HG03097 (cell line): ENCODE measurements at regions not wholly inside any gene's neighbourhood (a gene's known extent, or its start where the extent isn't known, plus 50 kb on each side); places are given as distances from the start of the nearest gene placed in this dataset.
"Not testable (repeated sequence)": the region's sequence is repeated elsewhere in the genome, so short reads cannot be mapped to it uniquely, and the experiment has no call there.

Experiments used
- ATAC-seq: cut with Tn5 transposase; IDR thresholded peaks from one replicate; pipeline ENCODE4 v1.9.1; 2021; ENCODE audit not compliant: unreplicated experiment, low FRiP score

DNA sequence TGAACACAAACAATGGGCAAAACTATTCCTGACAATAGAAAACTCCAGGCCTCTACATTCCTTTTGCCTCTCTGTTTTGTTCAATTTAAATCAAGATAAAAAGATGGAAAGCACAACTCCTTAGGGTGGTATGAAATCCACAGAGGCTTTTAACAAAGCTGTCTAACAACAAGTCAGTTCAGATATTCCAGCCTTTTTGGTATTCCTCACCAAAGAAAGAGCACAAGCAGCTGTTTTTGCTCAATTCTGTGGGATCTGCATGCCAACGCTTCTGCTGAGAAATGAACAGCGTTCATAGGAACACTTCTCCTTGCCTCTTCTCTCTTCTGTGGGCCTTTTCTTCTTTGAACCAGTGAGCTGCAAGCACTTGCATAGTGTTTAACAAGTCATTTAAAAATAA lies 411.6 kb upstream of the TCF4 start:
- no peak for ATAC-seq

DNA sequence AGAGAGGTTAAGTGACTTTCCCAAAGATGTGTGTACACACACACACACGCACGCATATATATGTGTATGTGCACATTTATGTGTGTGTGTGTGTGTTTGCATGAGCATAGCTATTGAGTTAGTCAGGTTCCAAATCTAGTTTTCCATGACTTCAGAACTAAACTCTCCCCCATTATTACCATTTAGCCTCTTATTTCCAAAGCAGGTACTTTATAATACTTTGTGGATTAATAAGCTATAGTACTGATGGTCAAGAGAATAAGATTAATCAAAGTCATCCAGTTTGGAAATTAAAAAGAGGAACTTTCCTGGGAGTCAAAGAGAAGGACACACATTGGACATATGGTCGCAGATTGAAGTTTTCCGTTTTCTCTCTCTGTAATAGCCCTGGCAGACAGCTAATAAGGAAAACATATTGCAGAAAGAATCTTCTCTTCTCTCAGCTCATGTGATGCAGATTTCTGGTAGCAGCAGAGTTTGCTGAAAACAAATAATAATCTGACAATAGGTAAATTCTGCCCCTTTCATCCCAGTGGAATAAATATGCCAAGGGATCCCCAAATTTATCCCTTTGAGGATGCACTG lies 410.9 kb upstream of the TCF4 start:
- no peak for ATAC-seq

DNA sequence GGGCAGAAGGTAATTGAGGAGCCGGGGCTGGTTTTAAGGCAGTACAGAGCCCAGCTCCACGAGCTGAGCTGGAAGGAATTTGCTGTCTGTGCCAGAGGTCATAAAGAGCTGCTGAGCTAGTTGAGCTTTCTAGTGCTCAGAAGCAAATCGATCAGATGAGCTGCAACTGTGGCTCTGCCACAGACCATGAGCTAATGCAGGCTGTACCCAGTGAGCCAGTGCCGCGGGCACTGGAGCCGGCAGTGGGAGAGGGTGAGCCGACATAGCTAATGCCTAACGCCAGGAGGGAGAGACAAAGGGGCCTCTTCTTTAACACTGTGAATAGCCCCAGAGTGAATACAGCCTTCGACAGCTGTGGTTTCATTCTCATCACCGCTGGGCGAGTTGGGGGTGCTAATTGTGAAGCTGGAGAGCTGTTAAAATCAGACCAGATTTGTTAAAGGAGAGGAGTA lies 410.1 kb upstream of the TCF4 start:
- ATAC-seq, result no peak

DNA sequence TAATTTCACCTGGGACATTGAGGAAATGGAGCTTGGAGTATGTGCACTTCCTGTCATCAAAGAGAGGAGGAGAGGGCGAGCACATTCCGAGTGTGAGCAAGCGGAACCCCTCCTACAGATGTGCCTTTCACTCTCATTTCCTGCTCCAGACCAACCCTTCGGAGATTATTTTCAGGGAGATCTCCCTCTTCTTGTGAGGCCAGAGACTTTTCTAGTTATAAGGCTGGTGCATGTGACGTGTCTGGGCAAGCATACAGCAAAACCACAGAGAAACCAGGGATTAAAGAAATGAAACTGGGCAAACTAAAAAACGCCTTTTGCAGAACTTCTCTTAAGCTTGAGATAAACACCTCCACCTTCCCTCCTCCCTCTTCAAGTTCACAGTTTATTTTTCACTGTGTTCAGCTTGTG lies 409.2 kb upstream of the TCF4 start:
- ATAC-seq, result no peak

DNA sequence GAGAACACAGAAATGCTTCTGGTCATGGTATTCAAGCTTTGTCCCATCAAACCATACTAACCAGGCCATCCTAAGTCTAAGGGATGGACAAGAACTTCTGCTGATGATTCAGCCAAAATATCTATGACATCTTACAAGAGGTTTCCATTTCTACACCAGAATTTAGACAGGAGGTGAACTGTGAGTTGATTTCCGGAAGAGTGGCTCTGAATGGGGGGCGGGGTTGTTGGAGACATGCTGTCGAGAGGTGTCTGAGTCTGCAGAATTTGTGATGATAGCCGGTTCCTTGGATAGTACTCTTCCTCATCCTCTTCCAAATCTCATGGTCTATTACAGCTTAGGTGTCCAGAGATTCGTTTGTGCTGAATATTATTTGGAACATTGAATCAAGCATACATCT lies 408.7 kb upstream of the TCF4 start:
- no peak for ATAC-seq

DNA sequence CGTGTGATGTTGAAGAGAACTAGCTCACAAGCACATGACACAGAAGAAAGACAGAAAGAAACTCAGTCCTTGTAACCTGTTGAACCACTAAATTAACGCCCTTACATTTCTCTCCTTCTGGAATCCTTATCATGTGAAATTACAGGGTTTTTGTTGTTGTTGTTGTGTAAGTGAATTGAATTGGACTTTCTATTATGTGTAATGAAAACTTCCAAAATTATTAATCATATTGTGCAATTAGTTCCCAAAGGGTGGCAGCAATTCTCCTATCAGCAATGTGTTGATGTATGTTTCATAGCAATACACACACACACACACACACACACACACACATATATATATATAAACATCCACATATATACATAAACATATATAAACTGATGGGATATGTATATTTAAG lies 402.2 kb upstream of the TCF4 start:
- ATAC-seq, result no peak

DNA sequence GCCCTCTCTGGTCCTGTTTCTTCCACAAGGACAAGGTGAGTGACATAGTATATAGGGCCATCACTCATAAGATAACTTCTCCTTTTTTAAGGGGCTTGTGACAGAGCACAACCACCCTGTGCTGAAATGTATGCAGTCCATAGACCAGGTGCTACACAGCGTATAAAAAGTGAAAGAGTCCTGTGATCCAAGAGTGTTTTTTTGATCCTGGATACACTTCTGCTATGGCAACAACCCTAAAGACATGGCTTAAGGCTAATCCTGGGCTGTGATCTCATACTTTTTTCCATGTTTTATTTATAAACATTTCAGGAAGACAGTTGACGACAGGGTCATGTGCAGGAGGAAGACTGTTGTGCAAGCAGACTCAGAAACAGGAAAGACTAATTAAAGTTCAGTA lies 400.5 kb upstream of the TCF4 start:
- no peak for ATAC-seq

DNA sequence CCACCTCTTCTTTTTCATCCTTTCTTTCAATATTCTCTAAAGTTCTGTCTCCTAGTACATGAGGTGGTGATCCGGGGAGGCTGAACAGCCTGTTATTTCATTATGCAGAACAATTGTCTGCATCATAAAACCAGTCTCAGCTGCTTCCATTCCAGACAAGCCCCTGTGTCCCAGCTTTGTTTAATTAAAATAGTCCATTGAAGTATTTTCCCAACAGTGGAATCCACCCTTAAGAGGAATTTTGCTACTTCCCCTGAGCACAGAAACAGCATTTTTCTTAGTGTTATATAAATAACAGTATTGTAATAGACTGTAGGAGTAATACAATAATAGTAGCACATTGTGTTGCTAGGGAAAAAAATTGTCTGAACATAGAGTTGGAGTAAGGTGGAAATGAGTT lies 395.4 kb upstream of the TCF4 start:
- no peak for ATAC-seq

DNA sequence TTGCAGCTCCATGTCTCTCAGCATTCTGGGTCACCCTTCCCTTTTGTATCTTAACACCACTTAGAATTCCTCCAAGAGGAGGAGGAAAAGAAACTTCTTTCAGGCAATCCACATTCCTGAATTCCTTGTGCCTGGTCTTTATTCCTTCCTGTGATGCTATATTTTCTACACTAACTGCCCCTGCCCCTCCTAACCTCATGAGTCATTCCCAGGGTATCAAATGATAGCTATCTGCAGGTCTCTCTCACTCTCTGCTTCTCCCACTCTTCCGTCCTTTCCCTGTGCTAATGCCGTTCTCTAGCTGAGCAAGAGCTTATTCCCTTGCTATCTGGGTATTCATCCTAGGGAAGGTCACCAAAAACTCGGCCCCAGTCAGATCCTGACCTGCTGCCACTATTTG lies 395.0 kb upstream of the TCF4 start:
- ATAC-seq, result no peak

DNA sequence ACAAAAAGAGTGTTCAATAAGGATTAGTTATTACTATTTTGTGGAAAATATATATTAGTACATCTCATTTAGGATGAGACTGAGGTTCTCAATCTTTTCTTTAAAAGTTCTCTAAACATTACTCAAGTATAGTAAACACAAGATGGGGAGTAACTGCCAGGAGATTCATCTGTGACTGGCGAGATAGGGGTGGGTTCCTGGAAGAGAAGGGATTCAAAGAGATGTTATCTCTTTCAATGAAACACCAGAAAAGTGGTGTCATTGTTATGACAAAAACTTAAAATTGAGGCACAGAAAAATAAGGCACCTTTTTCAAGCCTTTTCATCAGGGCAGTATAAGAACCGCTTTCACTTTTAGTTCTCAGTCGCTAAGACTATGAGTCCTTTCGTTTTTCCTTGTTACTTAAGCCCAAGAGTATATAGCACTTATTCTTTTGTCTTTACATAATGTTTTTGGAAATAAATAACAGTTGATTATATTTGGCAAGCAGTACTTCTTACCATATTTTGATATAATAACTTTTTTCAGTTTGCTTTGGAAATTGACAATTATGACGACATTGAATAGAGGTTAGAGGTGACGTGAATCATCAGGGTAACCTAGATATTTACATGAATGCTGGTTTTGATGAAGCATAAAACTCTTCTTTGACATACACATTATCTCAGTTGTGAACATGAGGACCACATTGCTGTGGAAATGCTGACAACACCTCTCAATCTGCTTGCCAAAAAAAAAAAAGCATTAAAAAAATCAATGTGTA lies 393.9 kb upstream of the TCF4 start:
- no peak for ATAC-seq

DNA sequence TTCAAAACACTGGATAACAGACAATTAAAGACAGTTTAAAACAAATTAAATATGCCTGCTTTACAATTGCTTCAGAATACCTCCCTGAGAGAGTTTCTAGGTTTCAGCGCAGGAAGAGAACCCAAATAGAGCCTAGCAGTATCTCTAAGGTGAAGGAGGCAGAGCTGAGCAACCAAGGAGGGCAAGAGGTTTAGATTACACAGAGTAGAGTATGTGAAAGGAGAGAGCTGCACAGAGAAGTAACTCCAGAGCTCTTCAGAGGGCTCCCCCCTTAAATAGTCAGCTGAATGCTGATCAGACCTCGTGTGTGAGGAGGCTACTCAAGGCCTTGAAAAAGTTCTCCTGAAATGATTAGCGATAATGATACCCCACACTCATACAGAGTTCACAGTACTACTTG lies 386.5 kb upstream of the TCF4 start:
- ATAC-seq, result no peak

DNA sequence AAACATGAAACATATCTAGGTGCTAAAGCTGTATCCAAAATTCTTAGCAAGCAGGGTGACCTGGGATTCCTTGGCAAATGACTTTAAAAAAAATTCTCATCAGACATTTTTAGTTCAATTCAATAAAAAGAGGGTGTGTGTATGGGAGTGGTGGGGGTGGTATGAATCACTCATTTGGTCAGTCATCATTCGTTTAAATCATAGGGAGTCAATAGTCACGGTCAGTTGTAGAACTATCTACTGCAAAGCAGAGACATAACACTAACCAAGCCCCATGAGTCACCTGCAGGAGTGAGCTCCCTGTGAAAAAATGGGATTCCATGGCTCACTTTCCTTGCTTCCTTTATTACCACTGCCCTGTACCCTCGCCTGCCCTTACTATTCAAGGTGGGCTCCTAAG lies 380.6 kb upstream of the TCF4 start:
- ATAC-seq, result no peak

DNA sequence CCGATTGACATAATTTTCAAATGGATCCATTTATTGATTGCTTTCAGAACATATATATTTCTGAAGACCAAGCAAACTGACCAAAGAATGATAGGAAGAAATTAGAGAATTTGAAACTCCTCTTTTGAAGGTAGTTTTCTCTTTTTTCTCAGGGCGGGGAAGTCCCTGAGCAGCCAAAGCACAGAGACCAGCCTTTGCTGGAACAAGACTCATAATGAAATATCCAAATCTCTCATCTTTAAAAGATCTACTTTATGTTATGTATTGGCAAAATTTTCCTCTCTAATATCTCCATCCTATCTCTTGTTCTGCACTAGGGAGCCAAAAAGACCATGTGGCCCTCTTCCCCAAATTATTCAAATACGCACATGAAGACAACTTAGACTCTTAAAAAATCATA lies 379.0 kb upstream of the TCF4 start:
- ATAC-seq, result no peak

DNA sequence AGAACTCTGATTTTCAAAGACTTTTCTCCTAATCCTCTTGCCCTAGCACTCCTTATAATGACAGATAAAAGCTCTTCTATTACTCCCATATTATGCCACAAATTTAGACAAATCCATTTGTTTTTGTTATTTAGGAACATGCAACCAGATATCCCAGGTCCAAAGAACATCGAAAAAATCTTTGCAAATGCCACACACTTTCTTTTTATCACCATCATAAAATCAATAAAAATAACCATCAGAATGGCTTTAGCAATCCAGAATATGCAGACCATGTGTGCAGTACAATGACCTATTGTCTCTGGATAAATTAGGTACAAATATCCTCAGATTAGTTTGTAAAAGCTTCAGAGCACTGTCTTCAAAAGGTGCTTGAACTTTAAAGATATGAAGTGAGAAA lies 376.2 kb upstream of the TCF4 start:
- ATAC-seq, result no peak

DNA sequence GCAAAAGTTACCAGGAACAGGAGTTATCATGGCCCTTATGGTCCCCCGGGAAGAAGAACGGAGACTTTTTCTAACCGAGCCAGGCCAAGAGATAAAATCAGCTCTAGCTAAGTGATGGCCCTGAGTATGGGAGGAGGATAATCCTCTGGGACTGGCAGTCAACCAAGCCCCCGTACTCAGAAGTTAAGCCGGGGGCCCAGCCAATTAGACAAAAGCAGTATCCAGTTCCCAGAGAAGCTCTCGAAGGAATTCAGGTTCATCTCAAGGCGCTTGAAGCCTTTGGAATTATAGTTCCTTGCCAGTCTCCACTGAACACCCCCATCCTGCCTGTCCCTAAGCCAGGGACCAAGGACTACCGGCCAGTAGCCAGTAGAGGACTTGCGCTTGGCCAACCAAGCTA lies 365.3 kb upstream of the TCF4 start:
- ATAC-seq, result no peak

DNA sequence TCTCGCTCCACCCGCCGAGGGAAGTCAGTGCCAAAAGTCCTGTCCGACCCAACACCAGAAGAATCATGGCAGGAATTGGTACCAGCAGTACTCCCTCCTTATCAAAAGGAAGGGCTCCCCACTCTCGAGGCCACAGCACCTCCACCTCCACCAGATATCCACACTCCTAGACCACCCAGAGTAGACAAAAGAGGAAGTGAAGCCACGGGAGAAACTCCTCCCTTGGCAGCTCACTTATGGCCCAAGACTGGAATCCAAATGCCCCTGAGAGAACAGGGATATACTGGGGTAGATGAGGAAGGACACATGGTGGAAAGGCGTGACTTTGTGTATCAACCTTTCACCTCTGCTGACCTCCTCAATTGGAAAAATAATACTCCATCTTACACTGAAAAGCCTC lies 363.7 kb upstream of the TCF4 start:
- ATAC-seq, result not testable (repeated sequence)

DNA sequence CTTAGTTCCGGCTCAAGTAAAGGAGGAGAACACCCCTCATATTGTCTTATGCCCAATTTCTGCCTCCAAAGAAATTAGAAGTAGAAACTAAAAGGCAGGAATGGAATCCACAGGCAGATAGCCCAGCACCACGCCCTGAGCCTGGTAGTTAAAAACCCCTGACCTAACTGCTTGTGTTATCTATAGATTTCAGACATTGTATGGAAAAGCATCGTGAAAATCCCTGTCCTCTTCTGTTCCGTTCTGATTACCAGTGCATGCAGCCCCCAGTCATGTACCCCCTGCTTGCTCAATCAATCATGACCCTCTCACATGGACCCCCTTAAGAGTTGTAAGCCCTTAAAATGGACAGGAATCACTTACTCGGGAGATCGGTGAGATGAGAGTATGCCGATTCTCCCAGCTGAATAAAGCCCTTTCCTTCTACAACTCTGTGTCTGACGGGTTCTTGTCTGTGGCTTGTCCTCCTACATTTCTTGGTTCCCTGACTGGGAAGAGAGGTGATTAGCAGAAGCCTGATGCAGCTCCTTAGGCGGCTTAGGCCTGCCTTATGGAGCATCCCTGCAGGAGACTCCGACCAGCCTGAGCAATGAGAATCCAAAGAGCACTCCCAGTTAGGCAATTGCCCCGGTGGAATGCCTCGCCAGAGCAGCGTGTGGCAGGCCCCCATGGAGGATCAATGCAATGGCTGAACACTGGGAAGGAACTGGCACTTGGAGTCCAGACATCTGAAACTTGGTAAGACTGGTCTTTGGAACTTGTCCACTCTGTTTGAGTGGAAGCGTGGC lies 362.6 kb upstream of the TCF4 start:
- ATAC-seq, result no peak

DNA sequence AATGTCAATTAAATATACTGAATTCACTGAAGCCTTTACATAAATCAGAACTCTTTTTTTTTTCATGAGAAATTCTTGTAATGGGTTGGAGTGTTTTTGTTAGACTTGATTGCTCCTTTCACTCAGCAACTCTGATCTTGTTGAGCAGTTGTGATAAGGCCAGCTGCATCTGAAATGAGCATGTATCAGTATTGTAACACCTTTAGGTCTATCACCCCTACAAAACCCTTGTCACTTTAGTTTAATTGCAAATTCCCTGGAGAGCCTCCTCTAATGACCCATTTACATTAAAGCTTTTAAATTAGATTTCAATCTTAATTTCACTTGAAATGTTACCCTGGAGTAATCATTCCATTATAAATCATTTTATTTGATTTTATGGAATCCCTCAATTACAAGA lies 346.8 kb upstream of the TCF4 start:
- ATAC-seq, result no peak

DNA sequence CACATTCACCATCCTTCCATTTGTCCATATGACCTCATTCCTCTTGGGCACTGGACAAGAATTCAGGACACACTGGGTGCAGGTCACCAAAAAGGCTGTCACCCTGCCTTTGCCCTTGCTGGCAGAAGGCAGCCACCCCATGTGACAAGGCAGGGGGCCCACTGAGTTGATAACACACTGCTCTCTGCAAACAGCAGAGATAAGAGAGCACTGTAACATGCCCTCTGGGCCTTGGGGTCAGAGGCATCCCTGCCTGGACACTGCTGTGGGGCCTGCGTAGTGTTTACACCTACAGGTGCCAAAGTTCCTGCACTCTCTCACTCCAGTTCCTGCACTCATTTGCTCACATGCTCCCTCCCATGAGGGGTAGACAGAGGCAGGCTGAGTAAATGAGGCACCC lies 344.7 kb upstream of the TCF4 start:
- ATAC-seq, result no peak

DNA sequence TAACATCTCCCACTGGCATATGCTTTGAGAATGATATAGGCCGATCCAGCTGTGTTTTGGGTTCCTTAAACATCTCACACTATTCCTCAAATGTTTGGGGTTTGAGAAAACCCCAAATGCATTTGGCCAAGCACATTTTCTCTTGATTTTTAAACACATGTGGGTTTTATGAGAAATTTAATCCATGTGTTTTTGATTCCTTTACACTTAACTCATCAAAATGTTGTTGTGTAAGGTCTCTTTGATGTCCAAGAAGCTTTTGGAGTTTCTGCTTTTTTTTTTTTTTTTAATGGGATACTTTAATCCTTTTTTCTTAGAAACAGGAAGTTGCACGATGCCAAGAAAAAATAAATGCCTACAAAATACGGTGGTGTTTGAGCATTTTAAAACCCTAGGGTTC lies 339.8 kb upstream of the TCF4 start:
- ATAC-seq, result no peak

DNA sequence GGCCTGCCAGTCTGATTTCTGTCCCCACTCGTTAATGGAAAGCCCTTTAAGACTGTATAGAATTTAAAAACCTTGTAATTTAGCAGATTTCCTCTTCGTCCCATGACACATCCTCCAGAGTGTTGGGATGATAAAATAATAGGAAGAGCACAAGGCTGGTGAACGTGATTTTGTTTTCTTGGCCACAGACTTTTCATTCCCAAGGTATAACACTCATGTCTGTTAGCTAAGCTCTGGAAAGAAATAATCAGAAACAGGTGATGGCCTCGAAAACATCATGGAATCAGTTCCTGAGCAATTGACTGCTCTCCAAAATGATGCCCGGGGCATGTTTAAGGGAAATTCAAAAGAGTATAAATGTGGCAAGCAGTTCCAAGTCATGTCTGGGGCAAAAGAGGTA lies 337.8 kb upstream of the TCF4 start:
- no peak for ATAC-seq

DNA sequence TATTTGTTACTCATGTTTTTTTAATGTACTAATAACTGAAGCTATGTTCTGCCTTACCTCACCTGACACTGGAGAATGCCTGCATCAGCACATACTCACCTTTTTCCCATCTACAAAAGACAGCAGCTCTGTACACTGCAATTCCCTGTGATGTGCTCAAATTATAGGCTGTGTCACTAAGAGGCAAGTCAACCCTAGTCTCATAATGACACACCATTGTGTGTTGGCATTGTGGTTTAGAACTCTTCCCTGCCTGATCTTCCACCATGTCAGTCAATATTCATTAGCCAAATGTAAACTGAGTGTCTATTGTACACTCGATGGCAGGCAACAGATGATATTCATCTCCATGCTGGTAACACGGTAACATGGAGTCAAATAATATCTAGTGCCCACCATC lies 332.1 kb upstream of the TCF4 start:
- ATAC-seq, result no peak
